HG02840 (cell line): ENCODE measurements at regions not wholly inside any gene's neighbourhood (a gene's known extent, or its start where the extent isn't known, plus 50 kb on each side); places are given as distances from the start of the nearest gene placed in this dataset.
"Not testable (repeated sequence)": the region's sequence is repeated elsewhere in the genome, so short reads cannot be mapped to it uniquely, and the experiment has no call there.

ENCODE experiments used
- ATAC-seq: cut with Tn5 transposase; IDR thresholded peaks from one replicate; pipeline ENCODE4 v1.9.1; 2021; ENCODE audit warnings: mild to moderate bottlenecking, moderate library complexity, moderate number of reproducible peaks; ENCODE audit not compliant: unreplicated experiment, low FRiP score

DNA sequence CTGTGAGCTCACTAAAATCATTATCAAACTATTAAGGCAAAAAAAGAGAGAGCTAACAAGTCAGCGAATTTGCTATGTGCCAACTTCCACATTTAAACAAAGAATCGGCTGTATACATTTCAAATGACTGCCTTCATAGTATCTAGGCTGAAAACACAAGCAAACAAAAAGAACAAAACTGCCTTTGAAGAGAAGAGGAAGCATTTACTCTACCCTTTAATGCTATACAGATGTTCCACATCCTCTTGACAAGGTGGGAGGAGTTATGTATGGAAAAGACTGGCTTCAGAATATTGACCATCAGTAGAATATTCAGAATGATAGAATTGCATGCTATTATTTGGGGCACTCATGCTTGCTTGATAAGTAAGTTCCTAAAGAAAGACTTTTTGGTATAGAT, 741.7 kb downstream of the PLCL1 start:
- no peak for ATAC-seq

- no peak for ATAC-seq
These were observed 741.0 kb downstream of the PLCL1 start for GRCh38 chr2:198545411-198545810.

DNA sequence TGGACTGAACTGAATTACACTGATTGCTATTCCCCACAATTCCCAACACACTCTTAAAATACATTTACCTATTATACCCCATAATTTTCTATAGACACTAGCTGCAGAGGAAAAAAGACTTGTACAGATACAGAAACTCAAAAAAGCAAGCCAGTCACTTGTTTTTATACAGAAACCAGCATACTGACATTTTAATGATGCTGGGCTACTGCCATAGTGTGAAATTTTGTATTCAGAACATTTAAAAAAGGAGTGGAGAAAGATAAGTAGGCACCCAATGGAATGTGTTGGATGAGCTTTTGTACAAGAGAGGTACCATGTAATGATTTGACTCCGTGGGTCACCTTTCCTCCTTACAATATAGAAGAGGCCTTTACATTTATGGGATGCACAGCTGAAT, 740.1 kb downstream of the PLCL1 start:
- ATAC-seq, result no peak

DNA sequence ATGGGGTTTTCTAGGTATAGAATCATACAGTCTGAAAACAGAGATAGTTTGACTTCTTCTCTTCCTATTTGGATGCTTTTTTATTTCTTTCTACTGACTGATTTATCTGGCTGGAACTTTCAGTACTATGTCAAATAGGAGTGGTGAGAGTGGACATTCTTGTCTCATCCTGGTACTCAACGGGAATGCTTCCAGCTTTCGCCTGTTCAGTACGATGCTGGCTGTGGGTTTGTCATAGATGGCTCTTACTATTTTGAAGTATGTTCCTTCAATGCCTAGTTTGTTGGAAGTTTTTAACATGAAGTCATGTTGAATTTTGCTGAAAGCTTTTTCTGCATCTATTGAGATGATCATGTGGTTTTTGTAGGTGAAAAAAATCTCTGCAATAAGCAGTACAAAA, 730.4 kb downstream of the PLCL1 start:
- ATAC-seq, result no peak

- ATAC-seq, result no peak
These were observed 721.0 kb downstream of the PLCL1 start for GRCh38 chr2:198525211-198525969.

DNA sequence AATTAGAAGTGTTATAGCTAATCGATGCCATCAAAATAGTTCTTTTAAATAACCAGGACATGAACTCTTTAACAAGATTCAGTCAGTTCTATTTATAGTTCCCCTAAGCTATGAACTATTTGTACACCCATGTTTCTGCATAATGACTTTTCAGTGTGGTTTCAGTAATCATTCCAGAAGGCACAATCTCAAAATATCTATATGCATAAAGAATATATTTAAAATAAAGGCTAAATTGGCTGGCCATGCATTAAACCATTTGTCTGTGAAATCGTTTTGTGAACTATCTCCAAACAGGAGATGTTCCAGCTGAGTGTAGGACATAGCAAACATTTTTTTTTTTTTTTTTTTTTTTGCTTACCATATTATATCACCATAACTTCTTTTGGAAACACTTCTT, 719.3 kb downstream of the PLCL1 start:
- ATAC-seq, result no peak

- ATAC-seq, result no peak
These were observed 714.5 kb downstream of the PLCL1 start for GRCh38 chr2:198518935-198519334.

DNA sequence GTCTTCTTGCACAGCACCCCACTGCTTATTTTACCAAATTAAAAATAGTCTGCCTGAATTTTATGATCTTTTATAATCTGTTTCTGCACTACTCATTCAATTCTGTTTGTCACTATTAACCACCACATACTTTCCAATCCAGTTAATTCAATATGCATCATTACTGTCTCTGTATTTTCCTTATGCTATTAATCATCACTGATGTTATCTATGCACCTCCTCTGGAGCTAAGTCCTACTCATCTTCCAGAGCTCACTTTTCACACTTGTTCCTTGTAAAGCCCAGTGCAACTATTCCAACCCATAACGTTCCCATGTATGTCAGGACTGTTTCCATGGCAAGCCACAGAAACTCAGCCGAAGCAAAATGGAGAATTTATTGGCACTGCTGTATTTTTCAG, 713.6 kb downstream of the PLCL1 start:
- ATAC-seq, result no peak

GRCh38 chr2:198508610-198509009, 704.2 kb downstream of the PLCL1 start:
- ATAC-seq, result not testable (repeated sequence)

GRCh38 chr2:198499539-198499938, 695.1 kb downstream of the PLCL1 start:
- ATAC-seq, result no peak

DNA sequence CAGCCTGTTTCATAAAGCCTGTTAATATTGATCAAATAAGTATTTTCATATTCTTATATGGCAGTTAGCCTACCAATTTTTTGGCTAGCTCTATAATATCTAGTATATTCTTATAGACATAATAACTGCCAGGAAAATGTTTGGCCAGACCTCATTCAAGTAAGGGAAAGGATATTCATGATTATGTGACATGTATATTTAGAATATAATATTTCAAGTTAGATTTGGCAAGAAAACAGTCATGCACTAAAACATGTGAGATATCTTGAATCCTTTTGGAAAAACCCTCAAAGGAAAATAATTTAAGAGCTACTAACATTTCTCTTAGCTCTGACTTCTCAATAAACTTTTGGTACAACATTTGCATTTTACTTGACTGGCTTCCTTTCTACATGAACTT, 694.1 kb downstream of the PLCL1 start:
- ATAC-seq, result no peak

DNA sequence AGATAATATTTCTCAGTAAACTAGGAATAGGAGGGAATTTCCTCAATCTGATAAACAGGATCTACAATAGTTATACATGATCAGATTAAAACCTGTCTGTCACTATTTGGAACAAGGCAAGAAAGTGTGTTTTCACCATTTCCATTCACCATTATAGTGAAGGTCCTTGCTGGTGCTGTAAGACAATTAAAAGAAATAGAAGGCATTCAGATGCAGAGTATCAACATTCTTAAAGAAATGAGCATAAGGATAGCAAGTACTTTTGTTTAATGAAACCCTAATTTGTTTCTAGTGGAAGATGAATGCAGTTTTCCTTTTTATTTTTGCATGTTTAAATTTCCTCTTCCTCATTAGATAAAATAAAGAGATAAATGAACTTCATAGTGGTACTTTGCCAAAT, 693.7 kb downstream of the PLCL1 start:
- no peak for ATAC-seq

- no peak for ATAC-seq
These were observed 690.5 kb downstream of the PLCL1 start for GRCh38 chr2:198494931-198495330.

DNA sequence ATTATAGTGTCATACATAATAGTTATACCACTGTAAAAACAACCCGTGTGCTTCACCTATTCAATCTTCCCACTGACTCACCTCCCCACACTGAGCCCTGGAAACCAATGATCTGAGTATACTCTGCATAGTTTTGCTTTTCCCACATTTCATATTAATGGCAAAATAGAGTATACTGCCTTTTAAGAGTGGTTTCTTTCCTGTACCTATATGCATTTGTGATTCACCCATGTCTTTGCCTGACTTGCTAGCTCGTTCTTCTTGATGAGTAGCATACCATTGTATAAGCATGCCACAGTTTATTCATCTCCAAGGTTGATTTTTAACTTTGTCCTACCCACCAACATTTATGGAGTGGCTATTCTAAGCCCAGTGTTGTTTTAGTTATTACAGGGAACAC, 686.4 kb downstream of the PLCL1 start:
- no peak for ATAC-seq

DNA sequence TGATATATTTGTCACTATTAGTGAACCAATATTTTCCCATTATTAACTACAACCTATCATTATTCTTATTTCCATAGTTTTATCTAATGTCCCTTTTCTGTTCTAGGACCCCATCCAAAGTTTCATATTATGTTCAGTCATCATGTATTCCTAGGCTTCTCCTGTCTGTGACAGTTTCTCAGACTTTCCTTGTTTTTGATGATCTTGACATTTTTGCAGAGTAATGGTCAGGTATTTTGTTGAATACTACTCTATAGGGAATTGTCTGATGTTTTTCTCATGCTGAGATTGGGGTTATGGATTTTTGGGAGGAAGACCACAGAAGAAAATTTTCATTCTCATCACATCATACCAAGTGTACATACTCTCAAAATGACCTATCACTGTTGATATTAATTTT, 684.6 kb downstream of the PLCL1 start:
- no peak for ATAC-seq

- ATAC-seq, result no peak
These were observed 678.7 kb downstream of the PLCL1 start for GRCh38 chr2:198483051-198483450.

DNA sequence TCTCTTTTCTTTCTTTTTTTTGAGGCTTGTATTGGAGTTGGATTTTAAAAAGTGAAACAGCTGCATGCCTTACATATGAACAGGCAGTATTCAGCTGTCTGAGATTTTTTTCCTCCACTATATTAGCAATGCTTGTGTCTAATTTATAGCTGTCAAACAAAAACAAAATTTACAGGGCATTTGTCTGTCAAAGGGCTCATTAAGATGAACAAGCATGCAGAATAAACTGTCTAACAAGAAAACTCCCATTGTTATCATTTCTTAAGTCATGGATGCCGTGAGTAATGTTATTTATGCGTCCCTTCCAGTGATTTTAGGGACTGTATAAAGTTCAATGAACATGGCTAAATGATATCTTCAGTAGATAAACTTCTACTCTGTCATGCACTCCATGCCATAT, 674.7 kb downstream of the PLCL1 start:
- ATAC-seq, result no peak

- ATAC-seq, result no peak
These were observed 674.0 kb downstream of the PLCL1 start for GRCh38 chr2:198478361-198478760.

DNA sequence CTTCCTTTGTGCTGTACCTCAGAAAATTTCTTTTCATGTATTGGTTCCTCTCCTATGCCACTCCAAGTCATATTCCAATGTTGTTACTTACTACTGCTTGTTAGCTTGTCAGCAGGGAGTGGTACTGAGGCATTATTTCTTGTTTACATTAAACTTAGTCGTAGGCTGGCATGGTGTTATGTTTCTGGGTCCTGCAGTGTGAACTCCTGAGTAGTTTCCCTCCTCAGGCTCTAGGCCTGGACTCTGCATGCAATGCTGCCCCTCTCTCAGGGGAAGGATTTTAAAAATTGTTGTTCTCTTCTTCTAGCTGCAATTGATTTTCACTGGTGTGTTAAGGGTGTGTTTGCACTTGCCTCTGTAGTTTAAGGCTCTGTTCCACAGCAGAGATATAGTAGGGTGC, 671.6 kb downstream of the PLCL1 start:
- ATAC-seq, result no peak

GRCh38 chr2:198471291-198471690, 666.9 kb downstream of the PLCL1 start:
- no peak for ATAC-seq

- ATAC-seq, result no peak
These were observed 663.7 kb downstream of the PLCL1 start for GRCh38 chr2:198468136-198468535.

- ATAC-seq, result no peak
These were observed 661.6 kb downstream of the PLCL1 start for GRCh38 chr2:198465970-198466369.

GRCh38 chr2:198456418-198456817, 652.0 kb downstream of the PLCL1 start:
- ATAC-seq, result no peak
